ENCODE measurements at regions not wholly inside any gene's neighbourhood (a gene's known extent, or its start where the extent isn't known, plus 50 kb on each side); places are given as distances from the start of the nearest gene placed in this dataset.

- Histone ChIP-seq H3K9me3 (replicated peaks; ENCODE audit: control insufficient read depth, insufficient read depth, low read depth, low read length) (peaks cover 6% of the 10 kb centered on the region; the same call in 1 of the 2 replicates), H3K4me1 (replicated peaks in 1 of 2; ENCODE audit: control insufficient read depth in 2 of 2, insufficient read depth in 2 of 2, low read length in 2 of 2) (peaks cover 0 to 6% of the 10 kb centered on the region in 2 experiments; a peak in 2 of 5 replicates), H3K79me2 (ENCODE audit: control insufficient read depth, insufficient read depth, low read length) (no peaks in the 10 kb centered on the region), H3K4me3 (no peak overlapping the region), H3K36me3 (ENCODE audit: control insufficient read depth, insufficient read depth, low read length) (no peaks in the 10 kb centered on the region), H2AFZ (ENCODE audit: low read depth, low read length) (no peak overlapping the region), H3K4me2 (ENCODE audit: insufficient read depth, low read length) (no peak overlapping the region), H3K9ac (ENCODE audit: insufficient read depth in 1 of 2, low read depth in 2 of 2, low read length in 2 of 2) (no peak overlapping the region), H4K20me1 (replicated peaks; ENCODE audit: control insufficient read depth, insufficient read depth, low read length) (no peaks in the 10 kb centered on the region; the same call in 1 of the 2 replicates), H3K9me1 (ENCODE audit: control insufficient read depth, insufficient read depth, low read length) (no peaks in the 10 kb centered on the region), H3K27ac (ENCODE audit: extremely low read depth, low read depth, low read length) (no peak overlapping the region), H3K27me3 (ENCODE audit: control insufficient read depth in 2 of 2, insufficient read depth in 2 of 2, low read length in 2 of 2) (peaks cover 0 to 29% of the 10 kb centered on the region in 2 experiments; a peak in 3 of 5 replicates)
- ChIA-PET POLR2A (no interaction called here), CTCF (ENCODE audit: low intra/inter-chr PET ratio) (no interaction called here)
- intact Hi-C loops (cut with micrococcal nuclease) = no loop called here
- WGBS (ENCODE audit: insufficient coverage, low coverage, missing lambda C conversion rate) = 0% methylated on average over 9 of the region's 12 CpGs
- TF ChIP-seq NFRKB (IDR thresholded peaks at IDR 0.05; ENCODE audit: low read depth) = no peak
- no peak for TF ChIP-seq CBFA2T2 (conservative IDR thresholded peaks at IDR 0.05)
- TF ChIP-seq EP400 (IDR thresholded peaks at IDR 0.05) = no peak
- TF ChIP-seq MED1 (CRISPR knock-in tag; IDR thresholded peaks at IDR 0.05; ENCODE audit: borderline replicate concordance) = no peak
- TF ChIP-seq NR1H2 (CRISPR knock-in tag; IDR thresholded peaks at IDR 0.05) = no peak
- FAIRE-seq (no peak), ATAC-seq (no peak), DNase-seq (ENCODE audit: extremely low read depth in 1 of 4, low spot score in 3 of 4) (no peak)
- in situ Hi-C loops (cut with MboI) = no loop called here
- BruUV-seq (replicated peaks) = no TSS peak
Measured at GRCh38 chr9:135224286-135224877, 136.9 kb downstream of the OLFM1 start.

- no peaks in the 10 kb centered on the region; the same call in 1 of the 2 replicates for H4K20me1 ChIP-seq (replicated peaks; ENCODE audit: control insufficient read depth, insufficient read depth, low read length)
- ChIA-PET CTCF (ENCODE audit: low intra/inter-chr PET ratio) (no interaction called here), POLR2A (interaction anchor here (0.6 kb wide), 3 partner anchors 20 to 1551 kb away, joined by 3 read pairs; no protein-coding TSS in a partner anchor)
- DNase-seq (ENCODE audit: extremely low read depth in 1 of 4, low spot score in 3 of 4) (no peak), ATAC-seq (no peak), FAIRE-seq (no peak)
- intact Hi-C loops (cut with micrococcal nuclease) = no loop called here
- H3K4me1 ChIP-seq (replicated peaks in 1 of 2; ENCODE audit: control insufficient read depth in 2 of 2, insufficient read depth in 2 of 2, low read length in 2 of 2) = peaks cover 0 to 6% of the 10 kb centered on the region in 2 experiments; a peak in 2 of 5 replicates
- peaks cover 0 to 23% of the 10 kb centered on the region in 2 experiments; a peak in 3 of 5 replicates for H3K27me3 ChIP-seq (ENCODE audit: control insufficient read depth in 2 of 2, insufficient read depth in 2 of 2, low read length in 2 of 2)
- H3K9me3 ChIP-seq (replicated peaks; ENCODE audit: control insufficient read depth, insufficient read depth, low read depth, low read length) = peaks cover 6% of the 10 kb centered on the region; the same call in 1 of the 2 replicates
- H3K27ac ChIP-seq (ENCODE audit: extremely low read depth, low read depth, low read length) = no peak overlapping the region
- no peaks in the 10 kb centered on the region for H3K79me2 ChIP-seq (ENCODE audit: control insufficient read depth, insufficient read depth, low read length)
- BruUV-seq (replicated peaks) = no TSS peak
- no peak overlapping the region for H3K4me3 ChIP-seq
- 19% methylated on average over 20 of the region's 23 CpGs for WGBS (ENCODE audit: insufficient coverage, low coverage, missing lambda C conversion rate)
- in situ Hi-C loops (cut with MboI) = no loop called here
- H3K9me1 ChIP-seq (ENCODE audit: control insufficient read depth, insufficient read depth, low read length) = no peaks in the 10 kb centered on the region
- no peaks in the 10 kb centered on the region for H3K36me3 ChIP-seq (ENCODE audit: control insufficient read depth, insufficient read depth, low read length)
- H2AFZ ChIP-seq (ENCODE audit: low read depth, low read length) = no peak overlapping the region
- no peak overlapping the region for H3K4me2 ChIP-seq (ENCODE audit: insufficient read depth, low read length)
- no peak for TF ChIP-seq HNRNPL (IDR thresholded peaks at IDR 0.05; ENCODE audit: low read depth, low read length)
- TF ChIP-seq MTF1 (CRISPR knock-in tag; IDR thresholded peaks at IDR 0.05; ENCODE audit: borderline replicate concordance) = no peak
- no peak for TF ChIP-seq CCAR2 (IDR thresholded peaks at IDR 0.05; ENCODE audit: low read depth, low read length)
- no peak for TF ChIP-seq HMGN3 (IDR thresholded peaks at IDR 0.05; ENCODE audit: borderline replicate concordance, extremely low read depth, insufficient read length, low read depth, low read length)
- no peak for TF ChIP-seq POLR2AphosphoS2 (IDR thresholded peaks at IDR 0.05; ENCODE audit: low read length)
- TF ChIP-seq CREB1 (IDR thresholded peaks at IDR 0.05) = no peak
- TF ChIP-seq CREB1 (CRISPR knock-in tag; IDR thresholded peaks at IDR 0.05) = no peak
- no peak for TF ChIP-seq ILK (tag; IDR thresholded peaks at IDR 0.05; ENCODE audit: borderline replicate concordance, low read depth)
- no peak for TF ChIP-seq RHOXF2B (CRISPR knock-in tag; conservative IDR thresholded peaks at IDR 0.05)
- no peak for TF ChIP-seq ZBTB43 (CRISPR knock-in tag; IDR thresholded peaks at IDR 0.05)
- H3K9ac ChIP-seq (ENCODE audit: insufficient read depth in 1 of 2, low read depth in 2 of 2, low read length in 2 of 2) = no peak overlapping the region
Measured at GRCh38 chr9:135224921-135225541, 137.6 kb downstream of the OLFM1 start.

Data from K562 (cell line).